ENCODE measurements at regions not wholly inside any gene's neighbourhood (a gene's known extent, or its start where the extent isn't known, plus 50 kb on each side); places are given as distances from the start of the nearest gene placed in this dataset.
A peak's percentile ranks its signal among the peaks of the same experiment; 100 is the strongest.

DNA sequence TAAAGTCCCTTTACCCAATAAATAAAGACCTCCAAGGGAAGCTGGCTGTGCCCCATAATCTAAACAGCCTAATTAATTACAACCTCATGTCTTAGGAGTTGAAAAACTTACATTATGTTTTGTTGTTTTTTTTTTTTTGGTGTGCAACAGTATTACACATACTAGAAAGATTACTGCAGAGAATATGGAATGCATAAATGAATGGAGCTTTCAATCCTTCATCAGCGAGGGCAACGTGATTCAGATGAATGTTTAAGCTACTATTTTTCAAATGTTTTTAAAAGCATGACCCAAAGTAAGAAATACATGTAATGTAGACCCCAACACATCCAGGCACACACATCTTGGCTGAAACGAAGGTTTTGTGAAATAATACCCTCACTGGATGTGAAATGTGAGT, 167.1 kb upstream of the FN1 start:
- ATAC-seq (no peak), DNase-seq (no peak)
- intact Hi-C loops (cut with micrococcal nuclease): no loop called here

DNA sequence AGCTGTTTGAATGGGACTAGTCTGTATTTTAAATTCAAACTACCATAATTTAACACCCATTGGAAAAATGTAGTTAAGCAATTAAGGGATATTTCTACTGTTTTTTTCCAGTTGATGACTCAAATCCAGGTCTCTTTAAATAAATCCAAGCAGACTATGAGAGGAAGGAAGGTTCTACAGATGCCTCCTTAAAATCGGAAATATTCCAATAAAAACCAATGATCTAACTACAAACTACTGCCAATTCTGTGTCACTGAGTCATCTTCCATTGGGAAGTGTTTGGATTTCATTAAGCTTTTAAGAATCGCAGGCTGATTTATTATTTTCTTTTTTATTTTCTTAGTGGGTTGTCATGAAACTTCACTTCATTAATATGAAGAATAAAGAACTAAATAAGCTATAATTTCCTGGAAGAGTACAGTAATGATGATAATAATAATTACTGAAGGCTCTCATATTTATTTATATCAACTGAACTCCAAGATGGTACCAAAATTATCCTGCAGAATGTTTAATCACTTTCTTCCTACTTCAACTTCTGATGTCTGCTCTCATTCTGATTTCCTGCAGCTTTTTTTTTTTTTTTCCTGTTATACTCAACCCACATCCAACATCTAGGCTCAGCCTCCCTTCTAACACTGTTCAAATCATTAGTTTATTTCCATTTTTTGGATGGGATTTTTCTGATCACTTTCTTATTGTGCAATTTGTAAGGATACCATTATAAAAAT, 166.3 kb upstream of the FN1 start:
- intact Hi-C loops (cut with micrococcal nuclease): no loop called here
- no peak for DNase-seq
- peak; percentile 75 for ATAC-seq

DNA sequence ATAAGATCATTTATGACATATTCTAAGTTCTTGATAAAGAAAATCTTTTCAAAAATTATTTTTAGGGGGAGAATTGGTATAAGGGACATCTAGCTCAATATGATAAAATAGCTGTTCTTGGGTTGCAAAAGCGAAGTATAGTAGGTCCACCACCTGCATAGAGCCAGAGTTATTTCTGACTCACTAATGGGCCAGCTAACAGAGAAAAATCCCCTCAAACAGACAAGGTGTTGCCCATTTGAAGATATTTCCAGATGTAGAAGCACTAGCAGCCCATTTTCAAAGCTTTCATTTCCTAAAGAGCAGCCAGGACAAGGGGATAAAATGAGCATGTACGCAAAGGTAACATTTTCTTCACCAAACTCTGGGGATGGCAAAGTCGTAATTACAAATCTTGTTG, 165.7 kb upstream of the FN1 start:
- no peak for ATAC-seq
- intact Hi-C loops (cut with micrococcal nuclease): no loop called here
- no peak for DNase-seq

- no peak for ATAC-seq
These were observed 162.6 kb upstream of the FN1 start for GRCh38 chr2:215598376-215598975.

GRCh38 chr2:215597577-215597976, 161.7 kb upstream of the FN1 start:
- no peak for DNase-seq
- intact Hi-C loops (cut with micrococcal nuclease): no loop called here
- no peak for ATAC-seq

More at GRCh38 chr2:215598376-215598975, 162.6 kb upstream of the FN1 start:
- intact Hi-C loops (cut with micrococcal nuclease): no loop called here
- DNase-seq: no peak

GRCh38 chr2:215594766-215595165, 158.9 kb upstream of the FN1 start:
- DNase-seq (no peak), ATAC-seq (no peak)
- intact Hi-C loops (cut with micrococcal nuclease): no loop called here

- ATAC-seq (no peak), DNase-seq (no peak)
- intact Hi-C loops (cut with micrococcal nuclease): no loop called here
These were observed 154.3 kb upstream of the FN1 start for GRCh38 chr2:215590010-215590745.

GRCh38 chr2:215583881-215584280, 148.0 kb upstream of the FN1 start:
- DNase-seq: no peak
- ATAC-seq: no peak
- intact Hi-C loops (cut with micrococcal nuclease): no loop called here

DNA sequence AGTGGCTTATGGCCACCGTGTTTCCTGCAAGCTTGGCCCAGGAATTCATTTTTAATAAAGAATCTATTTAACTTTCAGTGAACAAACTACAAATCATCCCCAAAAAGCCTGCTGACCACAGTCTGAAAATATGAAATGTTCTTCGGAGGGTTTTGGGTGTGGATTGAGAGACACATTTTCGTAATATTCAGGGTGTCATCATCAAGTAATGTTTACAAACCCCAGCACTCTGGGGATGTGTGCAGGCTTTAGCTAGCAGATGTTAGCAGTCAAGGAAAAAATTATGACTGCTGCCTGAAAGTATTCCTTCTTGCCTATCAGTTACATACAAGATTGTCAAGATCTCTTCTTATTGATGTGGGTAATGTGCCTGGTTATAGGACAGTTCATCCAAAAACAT, 143.9 kb upstream of the FN1 start:
- intact Hi-C loops (cut with micrococcal nuclease): no loop called here
- DNase-seq: no peak
- peak; percentile 95 for ATAC-seq

DNA sequence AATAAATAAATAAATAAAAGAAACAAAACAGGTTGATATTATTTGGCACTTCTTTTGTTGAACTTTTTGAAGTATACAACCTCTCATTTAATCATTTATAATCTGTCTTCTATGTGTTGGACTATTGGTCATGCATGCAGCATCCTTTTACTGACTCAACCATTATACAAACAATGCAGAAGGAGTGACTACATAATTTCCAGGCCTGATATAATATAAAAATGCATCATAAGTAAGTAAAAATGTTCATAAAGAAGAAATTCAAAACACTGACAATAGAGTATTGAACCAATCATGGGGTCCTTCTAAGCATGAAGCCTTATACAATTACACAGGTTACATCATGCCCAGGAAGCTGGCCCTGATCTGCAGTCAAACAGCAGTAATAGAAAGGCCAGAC, 141.5 kb upstream of the FN1 start:
- intact Hi-C loops (cut with micrococcal nuclease): no loop called here
- ATAC-seq: no peak
- DNase-seq: no peak

- DNase-seq (no peak), ATAC-seq (no peak)
- intact Hi-C loops (cut with micrococcal nuclease): no loop called here
These were observed 140.7 kb upstream of the FN1 start for GRCh38 chr2:215576572-215576971.

GRCh38 chr2:215573496-215573895, 137.6 kb upstream of the FN1 start:
- intact Hi-C loops (cut with micrococcal nuclease): no loop called here
- no peak for ATAC-seq
- no peak for DNase-seq

- ATAC-seq: no peak
- no peak for DNase-seq
- intact Hi-C loops (cut with micrococcal nuclease): no loop called here
These were observed 136.5 kb upstream of the FN1 start for GRCh38 chr2:215572341-215572848.

DNA sequence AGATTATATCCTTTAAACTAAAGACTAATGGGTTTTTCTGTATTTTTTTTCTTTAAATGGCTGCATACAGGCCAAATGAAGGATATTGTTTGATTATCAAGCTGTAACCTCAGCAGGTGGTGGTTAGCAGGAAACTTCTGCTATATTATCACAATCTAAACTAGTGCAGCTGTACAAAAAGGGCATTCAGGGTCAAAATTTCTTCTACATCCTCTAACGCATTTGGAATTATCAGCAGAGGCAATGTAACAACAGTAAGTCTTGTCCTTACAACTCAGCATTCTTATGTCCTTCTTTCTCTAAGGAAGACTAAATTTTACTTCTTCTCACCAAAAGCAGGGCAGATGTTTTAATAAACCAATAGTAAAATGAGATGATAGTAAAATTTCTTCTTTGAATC, 135.8 kb upstream of the FN1 start:
- no peak for ATAC-seq
- DNase-seq: no peak
- intact Hi-C loops (cut with micrococcal nuclease): no loop called here

GRCh38 chr2:215567504-215567903, 131.6 kb upstream of the FN1 start:
- ATAC-seq (no peak), DNase-seq (no peak)
- intact Hi-C loops (cut with micrococcal nuclease): no loop called here

GRCh38 chr2:215565897-215566296, 130.0 kb upstream of the FN1 start:
- DNase-seq (no peak), ATAC-seq (no peak)
- intact Hi-C loops (cut with micrococcal nuclease): no loop called here

DNA sequence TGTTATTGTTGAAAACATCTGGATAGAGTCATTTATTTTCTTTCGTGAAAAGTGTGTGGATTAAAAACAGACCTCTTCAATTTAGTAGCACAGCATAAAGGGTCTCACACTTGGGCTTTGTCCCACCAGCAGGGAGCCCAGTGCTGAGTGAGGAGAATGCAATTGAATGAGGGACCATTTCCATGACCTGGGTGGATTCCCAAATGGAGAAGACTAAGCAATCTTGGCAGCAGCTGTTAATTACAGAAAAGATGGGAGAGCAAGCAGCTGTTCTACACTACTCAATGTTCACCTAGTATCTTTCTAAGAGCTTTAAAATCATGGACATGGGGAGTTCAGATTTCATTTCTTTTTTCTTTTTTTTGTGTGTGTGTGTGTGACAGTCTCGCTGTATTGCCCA, 121.8 kb upstream of the FN1 start:
- intact Hi-C loops (cut with micrococcal nuclease): no loop called here
- DNase-seq (no peak), ATAC-seq (no peak)

- DNase-seq (no peak), ATAC-seq (no peak)
- intact Hi-C loops (cut with micrococcal nuclease): no loop called here
These were observed 121.1 kb upstream of the FN1 start for GRCh38 chr2:215556979-215557378.

- DNase-seq (no peak), ATAC-seq (no peak)
- intact Hi-C loops (cut with micrococcal nuclease): no loop called here
These were observed 119.0 kb upstream of the FN1 start for GRCh38 chr2:215554689-215555498.

- intact Hi-C loops (cut with micrococcal nuclease): no loop called here
- DNase-seq: no peak
- ATAC-seq: no peak
These were observed 118.1 kb upstream of the FN1 start for GRCh38 chr2:215553946-215554345.
